HepG2 (cell line): ENCODE measurements at regions not wholly inside any gene's neighbourhood (a gene's known extent, or its start where the extent isn't known, plus 50 kb on each side); places are given as distances from the start of the nearest gene placed in this dataset.

Source experiments
- ATAC-seq: fragments of 200-7000 bp; cut with Tn5 transposase; 3 replicates; pipeline ENCODE4 v1.9.1; 2020; ENCODE audit warnings: mild to moderate bottlenecking, moderate library complexity
- BruUV-seq: library from RNA; stranded (reverse); fragments of 400-500 nt; replicated peaks from 2 replicates; lab custom pipeline; 2021; lab: Mats Ljungman, UMichigan
- CTCF ChIA-PET: fragments of 300-600 bp; formaldehyde crosslinking; extraction: SDS; loops from one replicate; lab custom pipeline; 2021; ENCODE audit warnings: low total read pairs, inconsistent platforms, low intra/inter-chr PET ratio; lab: Yijun Ruan, JAX
- POLR2A ChIA-PET: fragments of 350-600 bp; sonication (Branson Sonifier 250); formaldehyde crosslinking; loops from one replicate; lab custom pipeline; 2020; ENCODE audit warnings: antibody characterized with exemption, inconsistent platforms; lab: Yijun Ruan, JAX
- DNase-seq: peaks from one replicate; pipeline ENCODE4 v3.0.0-alpha.2; 2015; ENCODE audit warnings: low spot score
- FAIRE-seq: peaks from 3 replicates; lab custom pipeline; 2011; peaks lifted over from hg19 to GRCh38; lab: Jason Lieb, UNC
- H2AFZ ChIP-seq: one replicate; pipeline ENCODE4 v1.6.1; 2011; ENCODE audit warnings: low read length, inconsistent platforms
- H3K27ac ChIP-seq: fragments of 300-600 bp; 3 replicates; pipeline ENCODE4 v1.8.0; 2011; ENCODE audit warnings: mixed run types, mild to moderate bottlenecking, mixed read lengths, low read length, inconsistent platforms; ENCODE audit not compliant: insufficient read depth; ENCODE audit errors: extremely low read length
- H3K27me3 ChIP-seq, 2 experiments: fragments of 200-600 bp in 1 of 2; 2 replicates in 1 of 2; 3 replicates in 1 of 2; pipeline versions ENCODE4 v1.6.0 to v1.8.0; 2011; ENCODE audit warnings: low read length in 2 of 2, mild to moderate bottlenecking in 2 of 2, moderate library complexity in 2 of 2, inconsistent platforms in 1 of 2; ENCODE audit not compliant: insufficient read depth in 2 of 2, control insufficient read depth in 1 of 2
- H3K36me3 ChIP-seq, 2 experiments: fragments of 200-600 bp in 1 of 2; replicated peaks in 1 of 2; 2 replicates in 1 of 2; 3 replicates in 1 of 2; pipeline versions ENCODE4 v1.5.1 to v1.8.0; 2011; ENCODE audit warnings: low read length in 2 of 2, inconsistent platforms in 1 of 2; ENCODE audit not compliant: insufficient read depth in 2 of 2, control insufficient read depth in 1 of 2
- H3K4me1 ChIP-seq: 2 replicates; pipeline ENCODE4 v1.5.1; 2012; ENCODE audit warnings: low read length, inconsistent platforms; ENCODE audit not compliant: insufficient read depth
- H3K4me2 ChIP-seq: 2 replicates; pipeline ENCODE4 v1.6.0; 2011; ENCODE audit warnings: low read depth, low read length, inconsistent platforms
- H3K4me3 ChIP-seq, 3 experiments: fragments of 200-600 bp in 1 of 3; sonication (generic), shearing (Covaris generic) in 1 of 3; replicated peaks in 1 of 3; 2 replicates each; pipeline ENCODE4 v1.5.1; 2011 to 2016; ENCODE audit warnings: low read length in 3 of 3, inconsistent platforms in 2 of 3, low read depth in 2 of 3, mild to moderate bottlenecking in 2 of 3, control low read depth in 1 of 3, mixed read lengths in 1 of 3; ENCODE audit not compliant: insufficient read depth in 1 of 3
- H3K79me2 ChIP-seq: one replicate; pipeline ENCODE4 v1.6.1; 2011; ENCODE audit warnings: low read length, inconsistent platforms; ENCODE audit not compliant: insufficient read depth
- H3K9ac ChIP-seq: 2 replicates; pipeline ENCODE4 v1.6.0; 2011; ENCODE audit warnings: mild to moderate bottlenecking, low read depth, low read length, inconsistent platforms; ENCODE audit not compliant: insufficient read depth
- H3K9me3 ChIP-seq: 2 replicates; pipeline ENCODE4 v1.5.1; 2012; ENCODE audit warnings: mild to moderate bottlenecking, low read length
- H4K20me1 ChIP-seq: 2 replicates; pipeline ENCODE4 v1.6.0; 2011; ENCODE audit warnings: inconsistent platforms, mild to moderate bottlenecking, low read length, moderate library complexity; ENCODE audit not compliant: insufficient read depth
- FOXK2 ChIP-seq: fragments of 450-650 bp; IDR thresholded peaks from 2 replicates; pipeline ENCODE4 v1.6.1; 2016
- HHEX ChIP-seq: IDR thresholded peaks from 2 replicates; pipeline ENCODE4 v1.6.1; 2016; ENCODE audit warnings: control low read depth
- HMG20B ChIP-seq: conservative IDR thresholded peaks from 2 replicates; pipeline ENCODE4 v1.6.1; 2016; ENCODE audit warnings: missing genetic modification reagents, missing compliant biosample characterization
- KLF15 ChIP-seq: sonication (generic); formaldehyde crosslinking; IDR thresholded peaks from 2 replicates; pipeline ENCODE4 v1.8.1; 2023; ENCODE audit warnings: borderline replicate concordance, mild to moderate bottlenecking, inconsistent platforms, missing genetic modification reagents, mixed read lengths
- KMT2A ChIP-seq: sonication (generic); formaldehyde crosslinking; IDR thresholded peaks from 2 replicates; pipeline ENCODE4 v1.4.0; 2020; ENCODE audit warnings: missing genetic modification reagents
- LRRFIP1 ChIP-seq: sonication (generic); formaldehyde crosslinking; conservative IDR thresholded peaks from 2 replicates; pipeline ENCODE4 v1.4.0; 2020; ENCODE audit warnings: missing genetic modification reagents
- ZEB1 ChIP-seq: IDR thresholded peaks from 2 replicates; pipeline ENCODE4 v1.6.1; 2012; ENCODE audit warnings: mild to moderate bottlenecking, low read depth, inconsistent platforms; ENCODE audit not compliant: insufficient replicate concordance
- ZHX1 ChIP-seq: sonication (generic); formaldehyde crosslinking; IDR thresholded peaks from 2 replicates; pipeline ENCODE4 v1.8.1; 2022; ENCODE audit warnings: low read depth, mild to moderate bottlenecking, missing genetic modification reagents
- ZKSCAN1 ChIP-seq: fragments of 150-350 bp; IDR thresholded peaks from 2 replicates; pipeline ENCODE4 v1.6.1; 2014; ENCODE audit warnings: low read length
- ZMYM3 ChIP-seq: sonication (generic); formaldehyde crosslinking; IDR thresholded peaks from 2 replicates; pipeline ENCODE4 v1.5.1; 2020; ENCODE audit warnings: mild to moderate bottlenecking, missing genetic modification reagents
- ZNF160 ChIP-seq: sonication (generic); formaldehyde crosslinking; IDR thresholded peaks from 2 replicates; pipeline ENCODE4 v1.8.0; 2022; ENCODE audit warnings: mild to moderate bottlenecking, inconsistent platforms, missing genetic modification reagents
- ZNF549 ChIP-seq: sonication (generic); formaldehyde crosslinking; IDR thresholded peaks from 2 replicates; pipeline ENCODE4 v1.5.0; 2020; ENCODE audit warnings: missing genetic modification reagents
- ZNF550 ChIP-seq: sonication (generic); formaldehyde crosslinking; IDR thresholded peaks from 2 replicates; pipeline ENCODE4 v1.4.0; 2020; ENCODE audit warnings: mild to moderate bottlenecking, missing genetic modification reagents, borderline replicate concordance
- ZNF710 ChIP-seq: sonication (generic); formaldehyde crosslinking; IDR thresholded peaks from 2 replicates; pipeline ENCODE4 v1.5.0; 2020; ENCODE audit warnings: mild to moderate bottlenecking, missing genetic modification reagents, borderline replicate concordance
- WGBS: methylation state at CpG from one replicate; pipeline ENCODE4 v1.1.6; 2017; ENCODE audit warnings: low lambda C conversion rate; 5-methylcytosine and 5-hydroxymethylcytosine counted together
- in situ Hi-C: cut with HindIII; loops from 2 replicates; pipeline ENCODE4 v1.10.0; 2017; ENCODE audit warnings: low pct_unique_long_range_greater_than_20kb; ENCODE audit not compliant: extremely low pct_ligation_motif_present
- intact Hi-C: fragments of 100-400 bp; cut with micrococcal nuclease; formaldehyde crosslinking; loops from one replicate; pipeline ENCODE4 v1.10.0; 2022; ENCODE audit not compliant: unreplicated experiment
- TF ChIP-seq, protein P1 (sequence below): sonication (generic); formaldehyde crosslinking; IDR thresholded peaks from 2 replicates; pipeline ENCODE4 v1.8.0; 2022; ENCODE audit warnings: low read depth, missing genetic modification reagents

DNA sequence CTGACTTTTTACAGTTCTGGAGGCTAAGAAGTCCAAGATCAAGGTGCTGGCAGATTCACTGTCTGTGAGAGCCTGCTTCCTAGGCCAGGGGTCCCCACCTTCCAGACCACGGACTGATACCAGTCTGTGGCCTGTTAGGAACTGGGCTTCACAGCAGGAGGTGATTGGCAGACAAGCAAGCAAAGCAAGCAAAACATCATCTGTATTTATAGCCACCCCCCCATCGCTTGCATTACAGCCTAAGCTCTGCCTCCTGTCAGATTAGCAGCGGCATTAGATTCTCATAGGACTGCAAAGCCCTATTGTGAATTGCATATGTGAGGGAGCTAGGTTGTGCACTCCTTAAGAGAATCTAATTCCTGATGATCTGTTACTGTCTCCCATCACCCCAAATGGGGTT is 194.7 kb upstream of the THRB start (continued):
- TF ChIP-seq ZHX1 (CRISPR knock-in tag) (no peak), ZNF710 (no peak), ZNF549 (CRISPR knock-in tag) (no peak), ZNF160 (CRISPR knock-in tag) (no peak)

- CTCF ChIA-PET: no interaction called here
- no peaks in the 10 kb centered on the region for H3K79me2 ChIP-seq
- TF ChIP-seq LRRFIP1 (CRISPR knock-in tag) (no peak), ZNF550 (CRISPR knock-in tag) (no peak), HHEX (CRISPR knock-in tag) (no peak), HMG20B (CRISPR knock-in tag) (no peak), ZKSCAN1 (no peak), KLF15 (no peak), FOXK2 (no peak), ZMYM3 (CRISPR knock-in tag) (no peak), KMT2A (CRISPR knock-in tag) (no peak), ZEB1 (no peak)
- TF ChIP-seq, protein P1, sequence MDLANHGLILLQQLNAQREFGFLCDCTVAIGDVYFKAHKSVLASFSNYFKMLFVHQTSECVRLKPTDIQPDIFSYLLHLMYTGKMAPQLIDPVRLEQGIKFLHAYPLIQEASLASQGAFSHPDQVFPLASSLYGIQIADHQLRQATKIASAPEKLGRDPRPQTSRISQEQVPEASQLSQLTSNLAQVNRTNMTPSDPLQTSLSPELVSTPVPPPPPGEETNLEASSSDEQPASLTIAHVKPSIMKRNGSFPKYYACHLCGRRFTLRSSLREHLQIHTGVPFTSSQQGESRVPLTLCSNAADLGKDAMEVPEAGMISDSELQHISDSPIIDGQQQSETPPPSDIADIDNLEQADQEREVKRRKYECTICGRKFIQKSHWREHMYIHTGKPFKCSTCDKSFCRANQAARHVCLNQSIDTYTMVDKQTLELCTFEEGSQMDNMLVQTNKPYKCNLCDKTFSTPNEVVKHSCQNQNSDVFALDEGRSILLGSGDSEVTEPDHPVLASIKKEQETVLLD (CRISPR knock-in tag): no peak
- TF ChIP-seq, all 625 proteins: peak for 0
- H3K9me3 ChIP-seq: no peaks in the 10 kb centered on the region
- no peaks in the 10 kb centered on the region for H4K20me1 ChIP-seq
- in situ Hi-C loops (loop anchor here (25.0 kb wide), 1 partner anchor 678 kb away; no protein-coding TSS in a partner anchor), intact Hi-C loops (no loop called here)
- no peak for FAIRE-seq
- no peaks in the 10 kb centered on the region for H3K36me3 ChIP-seq
- POLR2A ChIA-PET: no interaction called here
- H3K4me2 ChIP-seq: no peak overlapping the region
- no peak overlapping the region for H3K9ac ChIP-seq
- H3K4me1 ChIP-seq: no peaks in the 10 kb centered on the region
- BruUV-seq: no TSS peak
- no peak for ATAC-seq
- WGBS: 10% methylated on average over 1 of the region's 1 CpG
- DNase-seq: no peak
- H3K4me3 ChIP-seq: no peak overlapping the region
- no peak overlapping the region for H2AFZ ChIP-seq
- no peak overlapping the region for H3K27ac ChIP-seq
- no peaks in the 10 kb centered on the region; a peak in 1 of 5 replicates for H3K27me3 ChIP-seq
These were observed 196.1 kb upstream of the THRB start for GRCh38 chr3:24690777-24691176.
